GM12873 (cell line): ENCODE measurements at regions not wholly inside any gene's neighbourhood (a gene's known extent, or its start where the extent isn't known, plus 50 kb on each side); places are given as distances from the start of the nearest gene placed in this dataset.

Source experiments
- TF ChIP-seq, protein P1 (sequence below): IDR thresholded peaks from 2 replicates; pipeline ENCODE4 v1.5.1; 2012; ENCODE audit warnings: low read depth, mild to moderate bottlenecking, moderate library complexity, low read length, control low read depth; ENCODE audit not compliant: insufficient read depth; ENCODE audit errors: missing control alignments

DNA sequence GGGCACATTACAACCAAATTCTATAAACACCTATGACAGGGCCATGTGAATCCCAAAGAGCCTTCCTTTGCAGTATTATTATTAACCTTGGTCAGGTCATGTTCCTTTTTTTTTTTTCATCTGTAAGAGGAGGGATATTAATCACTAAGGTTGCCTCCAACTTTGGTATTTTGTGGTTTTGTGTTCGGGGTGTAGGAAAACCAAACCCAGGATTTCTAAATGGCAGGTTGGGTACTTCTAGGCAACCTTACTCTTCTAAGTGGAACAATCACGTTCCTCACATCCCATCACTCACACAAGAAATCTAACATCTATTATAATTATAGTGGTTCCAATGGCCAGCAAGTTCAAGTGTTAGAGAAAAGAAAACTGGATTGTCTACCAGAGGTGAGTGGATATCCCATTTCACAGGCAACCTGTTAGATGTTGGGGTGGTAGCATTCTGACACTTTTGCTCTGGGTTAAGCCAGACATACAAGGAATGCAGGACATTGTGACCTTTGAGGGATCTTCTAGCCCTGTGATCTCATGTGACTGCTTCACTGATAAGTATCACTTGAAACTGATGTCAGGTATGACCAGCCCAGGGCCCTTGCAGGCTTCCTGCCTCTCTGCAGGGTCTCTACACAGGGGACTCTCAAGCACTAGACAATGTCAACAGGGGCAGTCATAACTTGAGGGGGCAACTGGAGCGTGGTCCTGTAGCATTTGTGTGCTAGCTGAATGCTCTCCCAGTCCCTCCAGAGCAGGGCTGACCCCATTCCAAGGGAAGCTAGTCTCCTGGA is 126.2 kb upstream of the VLDLR start:
- TF ChIP-seq, protein P1, sequence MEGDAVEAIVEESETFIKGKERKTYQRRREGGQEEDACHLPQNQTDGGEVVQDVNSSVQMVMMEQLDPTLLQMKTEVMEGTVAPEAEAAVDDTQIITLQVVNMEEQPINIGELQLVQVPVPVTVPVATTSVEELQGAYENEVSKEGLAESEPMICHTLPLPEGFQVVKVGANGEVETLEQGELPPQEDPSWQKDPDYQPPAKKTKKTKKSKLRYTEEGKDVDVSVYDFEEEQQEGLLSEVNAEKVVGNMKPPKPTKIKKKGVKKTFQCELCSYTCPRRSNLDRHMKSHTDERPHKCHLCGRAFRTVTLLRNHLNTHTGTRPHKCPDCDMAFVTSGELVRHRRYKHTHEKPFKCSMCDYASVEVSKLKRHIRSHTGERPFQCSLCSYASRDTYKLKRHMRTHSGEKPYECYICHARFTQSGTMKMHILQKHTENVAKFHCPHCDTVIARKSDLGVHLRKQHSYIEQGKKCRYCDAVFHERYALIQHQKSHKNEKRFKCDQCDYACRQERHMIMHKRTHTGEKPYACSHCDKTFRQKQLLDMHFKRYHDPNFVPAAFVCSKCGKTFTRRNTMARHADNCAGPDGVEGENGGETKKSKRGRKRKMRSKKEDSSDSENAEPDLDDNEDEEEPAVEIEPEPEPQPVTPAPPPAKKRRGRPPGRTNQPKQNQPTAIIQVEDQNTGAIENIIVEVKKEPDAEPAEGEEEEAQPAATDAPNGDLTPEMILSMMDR: no peak

DNA sequence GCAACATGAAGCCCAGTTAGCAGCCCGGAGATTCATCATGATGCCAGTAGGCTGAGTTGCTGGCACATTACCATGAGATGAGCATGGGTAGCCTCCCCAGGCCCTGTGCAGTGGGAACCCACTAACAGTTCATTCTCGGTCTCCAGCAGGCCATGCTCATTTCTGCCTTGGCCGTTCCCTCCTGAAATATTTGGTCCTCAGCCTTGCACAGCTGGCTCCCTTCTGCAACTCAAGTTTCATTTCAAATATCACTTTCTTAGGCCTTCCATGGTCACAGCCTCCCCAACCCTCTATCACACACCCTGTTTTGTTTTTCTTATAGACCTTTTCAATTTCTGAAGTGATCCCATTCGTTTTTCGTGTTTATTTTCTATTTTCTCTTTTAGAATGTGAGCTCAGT is 125.4 kb upstream of the VLDLR start:
- TF ChIP-seq, protein P1: no peak

DNA sequence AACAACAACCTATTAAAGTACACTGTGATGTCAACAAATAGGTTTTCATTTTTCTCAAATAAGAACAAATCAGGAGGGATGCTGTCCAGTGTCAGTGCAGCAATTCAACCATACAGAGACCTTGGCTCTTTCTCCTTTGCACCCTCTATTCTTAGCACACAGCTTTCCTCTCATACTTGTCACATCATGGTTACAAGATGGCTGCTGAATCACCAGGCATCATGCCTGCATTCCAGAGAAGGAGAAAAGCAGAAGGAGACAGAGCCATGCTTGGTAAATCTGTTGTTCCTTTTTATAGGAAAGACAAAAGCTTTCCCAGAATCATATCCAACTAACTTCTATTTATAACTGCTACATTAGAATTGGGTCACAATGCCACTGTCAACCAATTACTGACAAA is 124.7 kb upstream of the VLDLR start:
- TF ChIP-seq, protein P1: no peak

DNA sequence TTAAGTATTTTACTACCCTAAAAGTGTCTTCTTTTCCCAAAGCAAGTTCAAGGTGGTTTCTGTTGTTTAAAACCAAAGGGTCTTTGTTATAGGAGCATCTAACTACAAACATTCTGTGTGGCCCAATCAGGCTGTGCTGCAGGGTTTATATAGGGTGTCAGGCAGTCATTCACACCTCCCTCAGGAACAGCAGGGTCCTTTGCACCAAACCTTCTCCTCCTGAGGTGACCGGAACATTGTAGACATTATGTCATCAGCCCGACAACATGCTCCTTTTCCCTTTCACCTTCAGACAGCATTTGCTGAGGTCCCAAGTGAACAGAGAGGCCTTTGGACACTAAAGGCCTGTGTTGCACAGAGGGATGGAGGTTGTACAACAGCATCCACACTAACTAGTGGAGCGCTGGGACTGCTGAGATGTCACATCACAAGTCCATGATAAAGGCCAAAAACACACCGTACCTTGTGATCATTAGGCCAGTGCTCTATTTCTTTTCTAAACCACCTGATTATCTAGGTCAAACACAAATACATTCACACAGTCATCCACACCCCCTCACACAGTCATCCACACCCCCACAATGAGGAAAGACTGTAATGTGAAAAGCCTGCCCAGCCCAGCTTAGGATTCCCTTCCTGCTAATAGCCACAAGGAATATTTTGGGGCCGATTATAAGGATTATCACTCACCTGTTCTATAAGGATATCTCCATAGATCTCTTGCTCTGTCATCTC is 123.8 kb upstream of the VLDLR start:
- TF ChIP-seq, protein P1: no peak

DNA sequence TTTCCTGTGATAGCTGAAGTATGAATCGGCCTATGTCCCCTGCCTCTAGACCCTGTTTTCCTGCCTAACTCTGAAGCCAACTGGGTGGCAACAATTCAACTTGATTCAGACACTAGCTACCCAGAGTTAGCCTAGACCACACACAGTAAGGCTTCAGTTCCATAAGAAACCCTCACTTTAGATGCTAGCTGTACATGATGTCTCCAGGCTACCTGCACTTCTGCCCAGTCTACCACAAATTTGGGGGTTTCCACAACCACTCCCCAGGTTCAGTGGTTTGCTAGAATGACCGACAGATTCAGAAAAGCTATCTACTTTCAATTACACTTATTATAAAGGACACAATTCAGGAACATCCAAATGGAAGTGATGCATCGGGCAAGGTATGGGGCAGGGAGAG is 119.4 kb upstream of the VLDLR start:
- TF ChIP-seq, protein P1: no peak

DNA sequence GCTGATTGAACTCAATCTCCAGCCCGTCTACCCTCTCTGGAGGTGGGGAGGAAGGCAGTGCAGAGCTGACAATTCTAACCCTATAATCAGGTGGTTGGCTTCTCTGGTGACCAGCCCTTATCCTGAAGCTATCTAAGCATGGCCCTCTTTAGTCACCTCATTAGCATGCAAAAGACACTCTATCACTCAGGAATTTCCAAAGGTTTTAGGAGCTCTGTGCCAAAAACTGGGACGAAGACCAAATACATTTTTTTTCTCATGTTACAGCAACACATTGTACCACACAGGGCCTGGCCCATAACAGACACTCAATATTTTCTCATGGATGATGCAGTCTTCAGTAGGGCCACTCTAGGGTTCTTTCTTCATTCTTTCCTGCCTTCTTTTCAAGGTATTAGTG is 118.8 kb upstream of the VLDLR start:
- TF ChIP-seq, protein P1: no peak

DNA sequence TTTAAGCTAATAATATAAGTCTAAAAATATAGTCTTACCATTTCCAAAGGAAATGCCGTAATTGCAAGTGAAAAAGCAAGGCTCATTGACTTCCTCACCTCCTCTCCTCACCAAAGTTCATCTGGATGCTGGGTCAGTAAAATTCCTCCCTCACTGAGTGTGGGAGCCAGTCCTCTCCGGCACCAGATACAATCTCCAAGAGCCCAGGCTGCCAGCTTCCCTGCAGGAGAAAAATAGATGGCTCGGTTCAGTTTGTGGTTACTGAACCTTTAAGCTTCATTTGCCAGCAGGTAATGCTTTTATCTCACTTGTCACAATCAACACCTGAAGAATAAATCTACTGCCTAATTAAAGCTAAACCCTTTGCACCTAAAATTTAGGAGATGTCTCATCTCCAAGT is 115.3 kb upstream of the VLDLR start:
- TF ChIP-seq, protein P1: no peak
